Activated T-helper 9 cell treated with anti-CD3 and anti-CD28 coated beads, Interleukin-2, amount 50 U/mL, for 16 hours (primary cell): ENCODE measurements at regions not wholly inside any gene's neighbourhood (a gene's known extent, or its start where the extent isn't known, plus 50 kb on each side); places are given as distances from the start of the nearest gene placed in this dataset.
"Not testable (repeated sequence)": the region's sequence is repeated elsewhere in the genome, so short reads cannot be mapped to it uniquely, and the experiment has no call there.

Experiments used
- DNase-seq: peaks from one replicate; pipeline ENCODE4 v3.0.0-alpha.2; 2020; ENCODE audit warnings: low read depth

DNA sequence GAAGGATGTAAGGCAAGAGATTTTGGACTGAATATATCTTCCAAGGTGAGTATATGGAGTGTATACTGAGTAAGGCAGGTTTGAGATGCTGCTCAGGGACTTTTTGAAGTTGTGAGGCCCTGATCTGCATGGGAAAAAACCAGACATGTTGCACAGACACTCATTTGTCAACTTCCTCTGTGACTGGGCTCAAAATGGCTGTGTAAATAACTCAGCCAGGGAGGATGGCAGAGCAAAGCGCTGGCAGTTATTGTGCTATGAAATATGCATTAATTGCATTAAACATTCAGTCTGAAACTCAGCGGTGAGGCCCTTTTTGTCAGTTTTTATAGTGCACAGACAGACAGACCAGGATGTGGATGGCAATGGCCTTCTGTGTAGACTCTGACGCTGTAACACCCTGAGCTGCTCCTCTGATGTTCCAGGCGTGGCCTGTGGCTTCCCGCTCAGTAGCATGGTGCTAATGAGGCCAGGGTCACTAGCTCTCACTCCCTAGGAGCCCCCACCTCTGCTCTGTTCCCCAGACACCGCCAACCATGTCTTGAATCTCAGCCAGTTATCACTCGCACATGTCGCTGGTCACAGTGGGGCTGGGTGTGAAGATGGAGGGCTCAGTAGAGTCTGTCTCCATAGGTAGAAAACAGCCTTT, 307.0 kb upstream of the PROX1 start:
- DNase-seq, result no peak

DNA sequence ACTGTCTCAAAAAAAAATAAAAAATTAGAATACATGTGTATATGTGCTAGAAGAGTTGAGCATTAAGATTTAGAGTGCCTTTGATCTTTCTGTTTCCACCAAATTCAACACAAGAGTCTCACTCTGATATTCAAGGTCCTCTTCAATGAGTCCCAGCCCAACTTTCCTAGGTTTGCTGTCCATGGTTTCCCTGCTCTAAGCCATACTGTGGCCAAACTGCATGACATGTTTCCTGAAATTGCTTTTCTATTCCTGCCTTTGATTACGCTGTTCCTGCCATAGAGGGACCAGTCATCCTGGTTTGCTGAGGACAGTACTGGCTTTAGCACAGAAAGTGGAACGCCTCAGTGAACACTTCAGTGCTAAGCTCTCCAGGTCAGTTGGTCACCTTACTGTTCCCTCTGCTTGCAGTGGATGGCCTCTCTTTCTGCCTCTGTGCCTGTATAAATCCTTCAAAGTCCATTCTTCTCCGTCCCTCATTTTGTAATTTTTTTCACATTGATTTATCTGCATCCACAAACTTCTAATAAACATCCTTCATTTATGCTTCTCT, 305.9 kb upstream of the PROX1 start:
- DNase-seq, result no peak

DNA sequence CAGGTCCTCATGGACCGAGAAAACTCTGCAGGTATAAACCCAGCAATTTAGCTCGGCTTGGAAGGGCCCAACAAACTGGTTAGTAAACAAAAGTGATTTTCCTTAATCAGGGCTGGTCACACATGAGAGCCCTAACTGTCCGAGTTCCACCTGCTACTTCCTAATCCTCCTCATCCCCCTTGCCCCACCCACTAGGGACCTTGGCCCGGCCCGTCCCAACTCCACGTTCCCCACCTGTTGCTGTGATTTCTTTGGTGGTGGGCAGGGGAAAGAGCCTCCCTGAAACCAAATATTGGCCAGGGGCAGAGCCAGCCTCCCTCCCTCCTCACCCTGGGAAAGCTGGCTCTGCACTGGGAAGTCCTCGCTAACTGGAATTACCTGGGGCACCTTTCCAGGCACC, 304.2 kb upstream of the PROX1 start:
- DNase-seq, result no peak

DNA sequence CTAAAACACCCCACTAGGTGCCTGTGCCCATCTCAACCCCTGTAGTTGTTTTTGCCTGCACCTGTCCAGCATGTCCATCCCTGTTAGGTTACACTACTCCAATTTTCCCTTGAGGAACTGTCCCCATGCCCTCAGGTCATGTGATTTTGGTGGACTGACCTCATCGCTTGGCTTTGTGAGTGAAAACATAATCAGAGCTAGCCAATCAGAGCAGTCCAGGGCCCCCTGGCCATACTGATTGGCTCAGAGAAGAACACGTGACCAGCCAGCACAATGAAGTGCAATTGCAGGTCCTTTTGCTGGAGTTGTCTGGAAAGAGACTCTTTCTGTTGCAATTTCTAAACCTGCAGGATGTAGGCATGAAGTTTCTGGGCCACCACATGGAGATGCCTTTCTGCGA, 303.3 kb upstream of the PROX1 start:
- no peak for DNase-seq

DNA sequence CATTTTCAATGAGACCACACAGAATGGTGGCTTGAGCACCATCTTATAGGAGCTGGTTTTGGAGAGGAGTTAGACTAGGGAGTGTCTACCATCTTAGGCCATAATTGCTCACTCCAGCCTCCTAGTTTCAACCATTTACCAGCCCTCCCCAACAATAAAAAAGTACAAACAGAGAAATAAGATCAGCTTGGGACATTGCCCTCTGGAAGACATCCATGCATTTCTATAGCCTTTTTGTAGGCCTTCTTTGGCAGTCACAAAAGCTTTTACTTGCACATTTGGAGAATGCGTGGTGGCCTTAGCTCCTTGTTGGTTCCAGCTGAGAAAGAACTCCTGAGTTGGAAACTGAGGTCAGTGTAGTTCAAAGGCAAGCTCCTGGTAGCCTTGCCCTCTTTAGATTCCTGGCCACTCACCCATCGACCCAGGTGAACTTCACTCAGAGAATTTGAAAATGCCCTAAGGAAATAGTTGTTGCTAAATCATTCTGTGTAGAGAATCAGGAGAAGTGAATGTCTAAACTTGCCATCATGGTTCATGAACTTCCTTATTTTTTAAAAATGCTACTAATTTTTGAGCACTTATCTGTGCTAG, 301.7 kb upstream of the PROX1 start:
- DNase-seq, result no peak

DNA sequence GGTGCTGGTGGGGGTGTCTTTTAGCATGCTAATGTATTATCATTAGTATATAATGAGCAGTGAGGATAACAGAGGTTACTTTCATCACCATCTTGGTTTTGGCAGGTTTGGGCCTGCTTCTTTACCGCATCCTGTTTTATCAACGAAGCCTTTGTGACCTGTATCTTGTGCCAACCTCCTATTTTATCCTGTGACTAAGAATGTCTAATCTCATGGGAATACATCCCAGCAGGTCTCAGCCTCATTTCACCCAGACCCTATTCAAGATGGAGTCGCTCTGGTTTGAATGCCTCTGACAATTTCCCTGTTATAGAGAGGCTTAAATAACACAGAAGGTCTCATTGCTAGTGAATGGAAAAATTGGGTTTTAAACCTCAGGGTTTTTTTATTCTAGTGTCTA, 300.8 kb upstream of the PROX1 start:
- DNase-seq, result no peak

DNA sequence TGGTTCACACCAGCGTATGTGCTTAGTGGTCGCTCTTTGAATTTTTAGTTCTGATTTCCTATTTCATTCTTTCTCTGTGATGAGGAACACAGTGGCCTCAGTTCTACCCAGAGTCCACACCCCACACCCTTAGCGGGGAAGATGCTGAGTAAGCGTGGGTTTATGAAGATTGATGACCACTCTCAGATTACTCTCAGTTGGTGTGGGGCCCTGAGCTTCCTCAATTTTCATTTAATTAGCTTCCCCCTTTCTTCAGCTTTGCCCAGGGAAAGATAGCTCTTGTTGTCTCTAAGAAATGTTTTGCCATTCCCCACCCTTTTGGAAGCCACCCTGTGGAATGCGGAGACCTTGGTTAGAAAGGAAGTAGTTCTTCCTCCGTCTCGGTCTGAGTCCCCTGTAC, 299.9 kb upstream of the PROX1 start:
- DNase-seq, result no peak

DNA sequence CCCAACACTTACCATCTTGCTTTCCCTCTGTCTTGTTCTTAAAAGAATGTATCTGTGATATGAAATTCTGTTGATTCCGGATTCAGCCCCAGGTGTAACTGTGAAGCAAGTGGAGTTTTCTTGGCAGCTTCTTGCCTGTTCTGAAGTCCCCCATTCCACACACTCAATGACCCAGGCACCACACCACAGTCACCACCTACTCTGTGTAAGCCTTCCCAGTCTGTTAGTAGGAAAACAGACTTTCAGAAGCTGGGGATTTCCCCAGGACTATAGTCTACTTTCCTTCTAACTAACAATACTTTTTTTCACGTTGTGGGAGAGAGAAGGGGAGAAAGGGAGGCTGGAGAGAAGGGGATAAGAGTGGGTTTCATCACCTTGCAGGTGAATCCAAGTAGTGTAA, 299.1 kb upstream of the PROX1 start:
- no peak for DNase-seq

DNA sequence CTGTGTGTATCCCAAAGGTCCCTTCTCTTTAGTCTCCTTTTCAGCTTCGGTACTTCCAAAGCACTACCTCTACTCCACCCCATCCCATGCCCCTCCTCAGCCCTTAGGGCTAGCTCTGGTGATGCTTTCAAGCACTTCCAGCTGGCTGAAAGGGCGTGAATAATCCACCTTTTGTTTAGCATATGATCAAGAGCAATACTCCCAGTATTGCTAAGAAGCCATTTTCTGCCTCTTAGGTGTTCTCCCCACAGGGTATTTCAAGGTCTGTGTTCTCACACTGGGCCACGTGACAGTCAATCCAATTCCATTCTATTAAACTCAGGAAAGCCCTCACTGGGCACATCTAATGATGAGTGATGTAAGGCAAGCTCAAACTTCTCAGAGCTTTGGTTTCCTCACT, 298.5 kb upstream of the PROX1 start:
- no peak for DNase-seq

DNA sequence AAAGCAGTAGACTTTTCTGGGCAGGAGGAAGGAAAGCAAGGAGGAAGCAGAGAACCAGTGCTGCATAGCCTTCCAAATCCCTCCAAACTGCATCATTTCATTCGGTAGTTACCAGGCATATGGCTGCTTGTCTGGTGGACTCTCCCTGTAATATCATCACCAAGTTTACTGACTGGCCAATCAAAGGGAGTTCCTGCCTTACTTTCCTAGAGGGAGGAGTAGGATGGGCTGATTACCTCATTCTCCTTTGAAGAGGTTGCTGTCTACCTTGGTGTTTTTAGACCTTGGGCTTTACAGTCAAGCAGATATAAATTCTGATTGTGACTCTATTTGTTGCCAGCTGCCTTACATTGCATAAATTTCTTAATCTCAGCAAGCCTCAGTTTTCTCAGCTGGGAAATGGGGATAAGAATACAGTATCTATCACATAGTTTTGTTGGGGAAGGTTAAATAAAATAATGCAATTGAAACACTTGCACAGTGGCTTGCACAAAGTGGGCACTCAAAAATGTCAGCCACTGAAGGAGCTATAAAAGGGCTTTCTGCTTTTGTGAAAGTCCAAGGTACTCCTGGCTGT, 297.3 kb upstream of the PROX1 start:
- no peak for DNase-seq

DNA sequence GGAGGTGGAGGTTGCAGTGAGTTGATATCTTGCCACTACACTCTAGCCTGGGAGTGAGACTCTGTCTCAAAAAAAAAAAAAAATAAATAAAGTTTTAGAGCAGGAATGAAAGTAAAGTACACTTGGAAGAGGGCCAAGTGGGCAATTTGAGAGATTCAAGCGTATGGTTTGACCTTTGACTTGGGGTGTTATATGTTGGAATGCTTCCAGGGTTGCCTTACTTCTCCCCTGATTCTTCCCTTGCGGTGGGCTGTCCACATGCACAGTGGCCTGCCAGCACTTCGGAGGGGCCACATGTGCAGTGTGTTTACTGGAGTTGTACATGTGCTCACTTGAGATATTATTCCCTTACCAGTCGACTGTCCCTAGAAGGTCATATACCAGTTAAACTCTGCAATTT, 295.5 kb upstream of the PROX1 start:
- no peak for DNase-seq

DNA sequence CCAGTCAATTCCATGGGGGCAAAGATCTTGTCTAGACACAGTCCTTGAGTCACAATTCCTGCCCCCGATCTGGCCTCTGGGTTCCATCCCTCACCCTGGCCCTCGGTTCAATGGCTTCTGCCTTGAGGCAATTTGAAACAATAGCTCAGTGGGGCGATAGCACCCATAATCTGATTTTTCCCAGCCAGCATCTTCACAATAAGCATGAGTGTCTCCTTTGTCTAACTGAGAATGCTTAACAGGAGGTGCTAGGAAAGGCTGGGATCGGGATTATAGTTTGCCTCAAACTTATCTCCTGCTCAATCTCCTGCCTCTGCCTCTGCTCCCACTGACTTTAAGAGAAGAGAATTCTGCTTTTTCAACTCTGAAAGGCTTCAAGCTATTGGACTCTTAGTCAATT, 293.9 kb upstream of the PROX1 start:
- no peak for DNase-seq

DNA sequence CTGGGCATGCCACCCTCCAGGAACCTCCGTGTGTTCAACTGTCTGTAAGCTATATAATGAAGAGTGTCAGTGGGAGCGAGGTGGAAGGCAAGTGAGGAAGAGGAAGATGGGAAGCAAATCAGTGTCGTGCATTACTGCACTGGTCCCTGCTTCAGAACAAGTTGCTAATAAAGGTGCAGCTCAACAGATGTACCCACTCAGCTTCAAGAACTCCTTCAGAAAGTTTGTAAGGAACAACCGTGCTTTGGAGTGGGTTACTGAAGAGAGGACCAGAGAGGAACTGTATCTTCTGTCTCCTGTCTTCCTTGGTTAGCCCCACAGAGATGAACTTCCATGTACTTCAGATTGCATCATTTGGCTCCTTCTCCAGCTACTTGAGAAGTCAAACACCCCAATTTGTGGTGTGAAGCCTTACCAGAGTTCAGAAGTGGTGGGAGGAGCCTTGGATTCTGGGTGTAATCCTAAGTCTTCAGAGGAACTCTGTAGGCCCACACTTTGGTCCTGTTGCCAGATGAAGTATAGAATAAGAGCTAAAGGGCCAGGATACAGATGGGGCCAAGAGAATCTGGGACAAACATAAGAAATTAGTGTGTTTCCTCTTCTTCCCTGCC, 290.5 kb upstream of the PROX1 start:
- no peak for DNase-seq

DNA sequence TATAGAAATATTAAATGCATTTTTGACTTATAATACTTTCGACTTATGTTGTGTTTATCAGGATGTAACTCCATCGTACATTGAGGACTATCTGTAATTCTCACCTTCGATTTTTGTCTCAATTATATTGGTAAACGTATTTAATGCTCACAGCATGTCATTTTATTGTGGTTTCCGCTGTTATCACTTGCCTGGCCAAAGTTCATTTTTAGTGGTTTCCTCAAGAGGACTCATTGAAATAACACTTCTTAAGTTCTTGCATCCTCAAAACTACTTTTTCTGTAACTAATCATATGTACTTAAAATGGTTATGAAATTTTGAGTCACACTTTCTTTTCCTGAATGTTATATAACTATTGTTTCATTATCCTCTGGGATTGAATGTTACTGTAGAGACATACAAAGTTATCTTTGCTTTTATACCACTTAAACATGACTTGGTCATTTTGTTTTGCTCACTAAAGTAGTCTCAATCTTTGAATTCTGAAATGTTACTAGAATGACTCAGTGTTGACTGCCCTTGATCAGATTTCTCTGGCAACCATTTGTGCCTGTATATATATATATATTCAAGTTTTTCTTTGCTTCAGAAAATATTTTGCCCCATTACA, 289.6 kb upstream of the PROX1 start:
- no peak for DNase-seq

DNA sequence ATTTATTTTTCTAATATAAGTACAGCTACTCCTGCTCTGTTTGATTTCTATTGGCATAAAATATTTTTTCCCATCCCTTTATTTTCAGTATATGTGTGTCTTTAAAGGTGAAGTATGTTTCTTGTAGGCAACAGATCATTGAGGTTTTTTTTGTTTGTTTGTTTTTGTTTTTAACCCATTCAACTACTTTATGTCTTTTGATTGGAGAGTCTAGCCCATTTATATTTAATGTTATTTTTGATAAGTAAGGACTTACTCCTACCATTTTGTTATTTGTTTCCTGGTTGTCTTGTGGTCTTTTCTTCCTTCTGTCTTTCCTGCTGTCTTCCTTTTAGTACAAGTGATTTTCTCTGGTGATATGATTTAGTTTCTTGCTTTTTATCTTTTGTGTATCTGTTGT, 285.1 kb upstream of the PROX1 start:
- no peak for DNase-seq

DNA sequence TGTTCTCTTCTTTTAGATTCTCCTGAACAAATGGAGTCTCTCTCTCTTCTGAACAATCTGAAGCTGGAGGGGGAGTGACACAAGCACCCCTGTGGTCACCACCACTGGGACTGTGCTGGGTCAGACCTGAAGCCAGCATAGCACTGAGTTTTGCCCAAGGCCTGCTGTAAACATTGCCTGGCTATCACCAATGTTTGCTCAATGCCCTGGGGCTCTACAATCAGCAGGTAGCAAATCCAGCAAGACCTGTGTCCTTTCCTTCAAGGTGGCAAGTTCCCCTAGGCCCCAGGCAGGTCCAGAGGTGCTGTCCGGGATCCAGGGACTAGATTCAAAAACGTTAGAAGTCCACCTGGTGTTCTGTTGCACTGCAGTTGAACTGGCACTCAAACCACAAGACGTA, 282.8 kb upstream of the PROX1 start:
- no peak for DNase-seq

DNA sequence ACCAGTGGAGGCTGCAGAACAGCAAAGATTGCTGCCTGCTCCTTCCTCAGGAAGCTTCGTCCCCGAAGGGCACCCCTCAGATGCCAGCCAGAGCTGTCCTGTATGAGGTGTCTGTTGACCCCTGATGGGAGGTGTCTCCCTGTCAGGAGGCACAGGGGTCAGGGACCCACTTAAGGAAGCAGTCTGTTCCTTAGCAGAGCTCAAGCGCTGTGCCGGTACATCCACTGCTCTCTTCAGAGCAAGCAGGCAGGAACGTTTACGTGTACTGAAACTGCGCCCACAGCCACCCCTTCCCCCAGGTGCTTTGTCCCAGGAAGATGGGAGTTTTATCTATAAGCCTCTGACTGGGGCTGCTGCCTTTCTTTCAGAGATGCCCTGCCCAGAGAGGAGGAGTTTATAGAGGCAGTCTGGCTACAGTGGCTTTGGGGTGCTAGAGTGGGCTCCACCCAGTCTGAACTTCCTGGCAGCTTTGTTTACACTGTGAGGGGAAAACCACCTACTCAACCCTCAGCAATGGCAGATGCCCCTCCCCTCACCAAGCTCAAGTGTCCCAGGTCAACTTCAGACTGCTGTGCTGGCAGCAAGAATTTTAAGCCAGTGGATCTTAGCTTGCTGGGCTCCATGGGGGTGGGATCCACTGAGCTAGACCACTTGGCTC, 275.8 kb upstream of the PROX1 start:
- DNase-seq, result not testable (repeated sequence)

DNA sequence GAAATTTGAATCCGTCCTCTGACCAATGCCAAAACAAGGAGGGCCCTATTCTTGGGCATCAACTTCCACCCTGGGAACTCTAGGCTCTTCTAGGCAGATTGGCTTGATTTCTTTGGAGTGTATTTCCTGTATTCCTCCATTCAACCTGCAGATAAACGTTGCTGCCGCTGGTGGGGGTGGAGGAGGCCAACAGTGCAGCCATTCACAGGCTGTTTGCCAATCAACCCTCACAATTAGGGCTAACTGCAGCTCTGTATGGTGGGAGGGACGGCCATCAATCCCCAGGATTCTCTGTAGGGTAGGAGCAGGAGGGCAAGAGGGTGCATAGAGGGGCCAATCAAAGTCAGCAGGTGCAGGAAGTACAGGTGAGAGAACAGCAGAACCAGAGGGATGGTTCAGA, 273.1 kb upstream of the PROX1 start:
- no peak for DNase-seq

DNA sequence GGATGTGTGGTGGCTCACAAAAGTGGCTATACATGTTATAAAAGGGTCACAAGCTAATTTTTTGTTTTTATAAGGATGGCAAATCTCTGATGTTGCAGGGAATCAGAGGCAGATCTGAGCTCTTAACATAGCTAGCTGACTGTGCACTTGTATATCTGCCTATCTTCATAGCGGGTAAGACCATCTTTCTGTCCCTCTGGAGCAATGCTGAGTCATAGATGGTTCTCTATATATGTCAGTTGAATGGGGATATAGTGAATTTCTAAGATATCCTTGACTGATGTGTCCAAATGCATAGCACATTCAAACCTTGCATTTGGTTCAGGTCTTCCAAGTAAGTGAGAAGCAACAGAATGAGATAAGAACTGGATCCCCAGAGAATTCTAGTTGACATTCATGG, 272.6 kb upstream of the PROX1 start:
- no peak for DNase-seq

DNA sequence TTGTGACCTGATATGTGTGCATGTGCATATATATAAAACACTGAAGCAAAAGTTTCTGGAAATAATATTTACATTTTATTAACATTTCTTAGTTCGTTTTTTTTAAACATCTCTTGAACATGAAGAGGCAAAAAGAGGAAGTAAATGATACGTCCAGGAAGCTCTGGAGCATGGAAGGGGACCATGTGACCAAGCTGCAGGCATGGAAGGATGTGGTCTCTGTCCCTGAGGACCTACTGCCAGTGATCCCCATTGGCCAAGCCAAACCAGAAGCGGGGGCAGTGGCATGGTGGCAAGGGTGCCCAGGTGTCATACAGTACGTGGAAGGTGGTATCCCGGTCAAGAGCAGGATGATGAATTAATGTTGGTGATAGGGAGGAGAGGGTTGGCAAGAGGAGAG, 268.3 kb upstream of the PROX1 start:
- no peak for DNase-seq

DNA sequence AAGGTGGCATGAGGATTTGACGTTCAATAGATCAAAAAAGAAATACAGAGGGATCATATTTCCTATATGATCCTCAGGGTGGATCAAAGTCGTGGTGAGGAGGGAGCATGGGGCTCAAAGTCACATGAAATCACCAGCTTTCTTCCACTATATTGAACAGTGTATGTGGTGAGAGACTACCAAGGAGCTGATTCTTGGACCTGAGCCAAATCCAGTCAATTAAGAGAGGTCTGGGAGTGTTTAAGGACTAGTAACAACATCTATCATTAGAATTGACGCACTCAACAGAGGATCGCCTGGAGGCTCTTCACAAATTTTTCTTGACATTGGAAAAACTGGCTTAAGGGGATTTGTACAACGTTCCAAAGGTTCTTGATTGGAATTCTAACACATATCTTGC, 267.7 kb upstream of the PROX1 start:
- DNase-seq, result no peak

DNA sequence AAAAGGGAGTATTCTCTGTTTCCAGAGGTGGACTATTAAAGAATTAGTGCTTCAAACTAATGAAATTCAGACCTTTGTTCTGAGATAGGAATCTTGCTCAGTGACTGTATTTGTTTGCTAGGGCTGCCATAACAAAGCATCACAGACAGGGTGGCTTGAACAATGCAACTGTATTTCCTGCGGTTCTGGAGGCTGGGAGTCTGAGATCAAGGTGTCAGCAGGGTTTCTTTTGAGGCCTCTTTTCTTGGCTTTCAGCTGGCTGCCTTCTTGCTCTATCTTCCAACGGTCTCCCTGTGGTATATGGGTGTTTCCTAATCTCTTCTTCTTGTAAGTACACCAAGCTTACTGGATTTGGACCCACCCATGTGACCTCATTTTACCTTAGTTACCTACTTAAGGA, 264.6 kb upstream of the PROX1 start:
- DNase-seq, result no peak
